Uterus (tissue), 2 donors: ENCODE measurements at regions not wholly inside any gene's neighbourhood (a gene's known extent, or its start where the extent isn't known, plus 50 kb on each side); places are given as distances from the start of the nearest gene placed in this dataset.

Source experiments
- POLR2A ChIP-seq, 2 donors: fragments of 450-650 bp; IDR thresholded peaks; one replicate each; pipeline ENCODE4 v1.6.1; 2016; ENCODE audit warnings: antibody characterized with exemption in 2 of 2, mild to moderate bottlenecking in 1 of 2, moderate library complexity in 1 of 2
- TF ChIP-seq, protein P1 (sequence below), 4 experiments: fragments of 200-600 bp in 2 of 4; fragments of 450-650 bp in 2 of 4; sonication (generic) in 2 of 4; IDR thresholded peaks; one replicate each; pipeline ENCODE4 v1.5.1; 2016 to 2019; ENCODE audit warnings: antibody characterized with exemption in 4 of 4, mild to moderate bottlenecking in 2 of 4, moderate library complexity in 1 of 4

DNA sequence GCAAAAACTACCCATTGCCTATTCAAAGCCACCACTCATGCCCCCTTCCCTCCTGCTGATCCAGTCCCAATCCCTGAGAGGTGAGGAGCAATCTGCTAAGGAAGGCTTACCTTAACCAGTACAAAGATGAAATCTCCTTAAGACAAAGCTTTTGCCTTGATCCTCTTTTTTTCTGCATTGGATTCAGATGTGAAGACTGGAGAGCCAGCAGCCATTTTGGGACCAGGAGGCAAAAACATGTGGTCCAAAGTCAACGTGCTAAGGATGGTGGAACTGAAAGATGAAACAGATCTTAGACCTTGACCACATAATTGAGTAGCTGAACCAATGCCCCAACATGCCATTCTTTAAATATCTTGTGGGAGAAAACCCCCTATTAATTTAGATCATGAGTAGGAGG is 171.4 kb downstream of the IRX5 start:
- no peak for TF ChIP-seq POLR2A (IDR thresholded peaks at IDR 0.05)
- TF ChIP-seq, protein P1, sequence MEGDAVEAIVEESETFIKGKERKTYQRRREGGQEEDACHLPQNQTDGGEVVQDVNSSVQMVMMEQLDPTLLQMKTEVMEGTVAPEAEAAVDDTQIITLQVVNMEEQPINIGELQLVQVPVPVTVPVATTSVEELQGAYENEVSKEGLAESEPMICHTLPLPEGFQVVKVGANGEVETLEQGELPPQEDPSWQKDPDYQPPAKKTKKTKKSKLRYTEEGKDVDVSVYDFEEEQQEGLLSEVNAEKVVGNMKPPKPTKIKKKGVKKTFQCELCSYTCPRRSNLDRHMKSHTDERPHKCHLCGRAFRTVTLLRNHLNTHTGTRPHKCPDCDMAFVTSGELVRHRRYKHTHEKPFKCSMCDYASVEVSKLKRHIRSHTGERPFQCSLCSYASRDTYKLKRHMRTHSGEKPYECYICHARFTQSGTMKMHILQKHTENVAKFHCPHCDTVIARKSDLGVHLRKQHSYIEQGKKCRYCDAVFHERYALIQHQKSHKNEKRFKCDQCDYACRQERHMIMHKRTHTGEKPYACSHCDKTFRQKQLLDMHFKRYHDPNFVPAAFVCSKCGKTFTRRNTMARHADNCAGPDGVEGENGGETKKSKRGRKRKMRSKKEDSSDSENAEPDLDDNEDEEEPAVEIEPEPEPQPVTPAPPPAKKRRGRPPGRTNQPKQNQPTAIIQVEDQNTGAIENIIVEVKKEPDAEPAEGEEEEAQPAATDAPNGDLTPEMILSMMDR (IDR thresholded peaks at IDR 0.05) = no peak
